ENCODE measurements at regions not wholly inside any gene's neighbourhood (a gene's known extent, or its start where the extent isn't known, plus 50 kb on each side); places are given as distances from the start of the nearest gene placed in this dataset.

DNA sequence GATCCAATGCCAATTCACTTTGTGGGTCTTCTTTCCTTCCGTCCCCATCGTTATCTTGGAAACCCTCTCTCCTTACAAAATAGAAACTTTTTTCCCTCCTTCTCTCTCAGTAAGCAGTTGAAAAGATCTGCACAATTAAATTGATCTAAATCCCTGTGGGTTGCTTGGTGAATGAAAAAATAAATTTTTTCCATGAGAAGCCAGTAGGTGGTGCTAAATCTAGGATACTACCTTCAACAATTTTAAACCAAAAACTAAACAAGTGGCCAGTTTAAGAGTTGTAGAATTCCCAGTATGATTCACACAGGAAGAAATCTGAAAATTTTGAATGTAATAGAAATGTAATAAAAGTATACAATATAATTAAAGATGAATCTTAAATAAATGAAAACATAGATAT, 990.3 kb upstream of the ZNF722 start:
- Histone ChIP-seq H3K4me3 (ENCODE audit: insufficient read depth, low read length, poor library complexity, severe bottlenecking) (no peak overlapping the region), H3K27me3 (ENCODE audit: low read length) (no peaks in the 10 kb centered on the region), H2AFZ (ENCODE audit: low read depth, low read length, severe bottlenecking) (no peak overlapping the region), H3K9me3 (ENCODE audit: insufficient read depth, low read length) (no peaks in the 10 kb centered on the region), H3K9me2 (replicated peaks; ENCODE audit: insufficient read depth, low read length) (no peaks in the 10 kb centered on the region), H3F3A (ENCODE audit: insufficient read depth) (no peaks in the 10 kb centered on the region), H3K4me2 (ENCODE audit: low read depth, low read length, poor library complexity, severe bottlenecking) (no peak overlapping the region), H3K79me2 (ENCODE audit: insufficient read depth, low read length) (no peaks in the 10 kb centered on the region), H3K9ac (ENCODE audit: low read length) (no peak overlapping the region), H3K36me3 (ENCODE audit: low read length) (no peaks in the 10 kb centered on the region), H3K27ac (ENCODE audit: low read depth, low read length) (no peak overlapping the region), H4K20me1 (ENCODE audit: low read depth, low read length) (no peaks in the 10 kb centered on the region)
- no peak for TF ChIP-seq EZH2phosphoT487 (conservative IDR thresholded peaks at IDR 0.05; ENCODE audit: low read length)
- TF ChIP-seq, protein P1, sequence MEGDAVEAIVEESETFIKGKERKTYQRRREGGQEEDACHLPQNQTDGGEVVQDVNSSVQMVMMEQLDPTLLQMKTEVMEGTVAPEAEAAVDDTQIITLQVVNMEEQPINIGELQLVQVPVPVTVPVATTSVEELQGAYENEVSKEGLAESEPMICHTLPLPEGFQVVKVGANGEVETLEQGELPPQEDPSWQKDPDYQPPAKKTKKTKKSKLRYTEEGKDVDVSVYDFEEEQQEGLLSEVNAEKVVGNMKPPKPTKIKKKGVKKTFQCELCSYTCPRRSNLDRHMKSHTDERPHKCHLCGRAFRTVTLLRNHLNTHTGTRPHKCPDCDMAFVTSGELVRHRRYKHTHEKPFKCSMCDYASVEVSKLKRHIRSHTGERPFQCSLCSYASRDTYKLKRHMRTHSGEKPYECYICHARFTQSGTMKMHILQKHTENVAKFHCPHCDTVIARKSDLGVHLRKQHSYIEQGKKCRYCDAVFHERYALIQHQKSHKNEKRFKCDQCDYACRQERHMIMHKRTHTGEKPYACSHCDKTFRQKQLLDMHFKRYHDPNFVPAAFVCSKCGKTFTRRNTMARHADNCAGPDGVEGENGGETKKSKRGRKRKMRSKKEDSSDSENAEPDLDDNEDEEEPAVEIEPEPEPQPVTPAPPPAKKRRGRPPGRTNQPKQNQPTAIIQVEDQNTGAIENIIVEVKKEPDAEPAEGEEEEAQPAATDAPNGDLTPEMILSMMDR (IDR thresholded peaks at IDR 0.05; ENCODE audit: insufficient read depth, low read length, poor library complexity, severe bottlenecking), result peak; percentile 39

DNA sequence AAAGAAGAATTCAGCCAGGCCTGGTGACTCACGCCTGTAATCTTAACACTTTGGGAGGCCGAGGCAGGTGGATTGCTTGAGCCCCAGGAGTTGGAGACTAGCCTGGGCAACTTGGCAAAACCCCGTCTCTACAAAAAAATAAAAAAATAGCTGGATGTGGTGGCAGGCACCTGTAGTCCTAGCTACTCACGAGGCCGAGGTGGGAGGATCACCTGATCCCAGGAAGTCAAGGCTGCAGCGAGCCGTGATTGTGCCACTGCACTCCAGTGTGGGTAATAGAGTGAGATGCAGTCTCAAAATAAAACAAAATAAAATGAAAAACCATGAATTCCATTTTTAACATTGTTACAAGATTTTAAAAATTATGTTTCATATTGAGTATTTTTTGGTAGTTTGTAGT, 988.9 kb upstream of the ZNF722 start:
- no peak overlapping the region for H2AFZ ChIP-seq (ENCODE audit: low read depth, low read length, severe bottlenecking)
- no peaks in the 10 kb centered on the region for H3F3A ChIP-seq (ENCODE audit: insufficient read depth)
- no peak for TF ChIP-seq EZH2phosphoT487 (conservative IDR thresholded peaks at IDR 0.05; ENCODE audit: low read length)
- TF ChIP-seq, protein P1 (IDR thresholded peaks at IDR 0.05; ENCODE audit: insufficient read depth, low read length, poor library complexity, severe bottlenecking), result no peak
- H3K27ac ChIP-seq (ENCODE audit: low read depth, low read length), result no peak overlapping the region
- H3K4me2 ChIP-seq (ENCODE audit: low read depth, low read length, poor library complexity, severe bottlenecking), result no peak overlapping the region
- no peaks in the 10 kb centered on the region for H3K27me3 ChIP-seq (ENCODE audit: low read length)
- no peaks in the 10 kb centered on the region for H3K9me2 ChIP-seq (replicated peaks; ENCODE audit: insufficient read depth, low read length)
- no peaks in the 10 kb centered on the region for H3K79me2 ChIP-seq (ENCODE audit: insufficient read depth, low read length)
- H3K9me3 ChIP-seq (ENCODE audit: insufficient read depth, low read length), result no peaks in the 10 kb centered on the region
- no peak overlapping the region for H3K9ac ChIP-seq (ENCODE audit: low read length)
- H4K20me1 ChIP-seq (ENCODE audit: low read depth, low read length), result no peaks in the 10 kb centered on the region
- no peak overlapping the region for H3K4me3 ChIP-seq (ENCODE audit: insufficient read depth, low read length, poor library complexity, severe bottlenecking)
- no peaks in the 10 kb centered on the region for H3K36me3 ChIP-seq (ENCODE audit: low read length)

DNA sequence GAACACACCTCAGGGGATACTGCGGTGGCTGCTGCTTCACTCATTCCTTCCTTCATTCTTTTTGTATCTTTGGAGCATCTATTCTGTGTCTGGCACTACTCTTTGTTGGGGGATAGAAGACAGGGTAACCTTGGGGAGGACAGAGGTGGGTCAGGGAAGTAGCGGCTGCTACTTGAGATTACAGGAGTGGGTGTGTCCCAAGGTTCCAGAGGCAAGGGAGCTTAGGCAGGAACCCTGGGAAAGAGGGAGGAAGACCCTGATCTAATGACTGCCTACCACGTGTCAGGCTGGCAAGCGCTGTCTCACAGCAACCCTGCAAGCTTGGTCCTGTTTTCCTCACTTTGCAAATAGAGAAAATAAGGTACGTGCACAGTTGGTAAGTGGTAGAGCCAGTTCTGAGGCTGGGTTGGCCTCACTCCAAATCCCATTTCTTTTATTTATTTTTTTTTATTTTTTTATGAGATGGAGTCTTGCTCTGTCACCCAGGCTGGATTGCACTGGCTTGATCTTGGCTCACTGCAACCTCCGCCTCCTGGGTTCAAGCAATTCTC, 985.9 kb upstream of the ZNF722 start:
- no peak overlapping the region for H3K9ac ChIP-seq (ENCODE audit: low read length)
- H3K9me3 ChIP-seq (ENCODE audit: insufficient read depth, low read length), result no peaks in the 10 kb centered on the region

More for the DNA sequence above, 985.9 kb upstream of the ZNF722 start:
- no peaks in the 10 kb centered on the region for H4K20me1 ChIP-seq (ENCODE audit: low read depth, low read length)
- H3K27me3 ChIP-seq (ENCODE audit: low read length), result no peaks in the 10 kb centered on the region
- no peaks in the 10 kb centered on the region for H3K9me2 ChIP-seq (replicated peaks; ENCODE audit: insufficient read depth, low read length)
- H3K27ac ChIP-seq (ENCODE audit: low read depth, low read length), result no peak overlapping the region
- H3F3A ChIP-seq (ENCODE audit: insufficient read depth), result no peaks in the 10 kb centered on the region
- H3K79me2 ChIP-seq (ENCODE audit: insufficient read depth, low read length), result no peaks in the 10 kb centered on the region
- no peaks in the 10 kb centered on the region for H3K36me3 ChIP-seq (ENCODE audit: low read length)
- no peak overlapping the region for H3K4me3 ChIP-seq (ENCODE audit: insufficient read depth, low read length, poor library complexity, severe bottlenecking)
- H2AFZ ChIP-seq (ENCODE audit: low read depth, low read length, severe bottlenecking), result no peak overlapping the region
- TF ChIP-seq, protein P1 (IDR thresholded peaks at IDR 0.05; ENCODE audit: insufficient read depth, low read length, poor library complexity, severe bottlenecking), result no peak
- TF ChIP-seq EZH2phosphoT487 (conservative IDR thresholded peaks at IDR 0.05; ENCODE audit: low read length), result no peak
- no peak overlapping the region for H3K4me2 ChIP-seq (ENCODE audit: low read depth, low read length, poor library complexity, severe bottlenecking)
